Duodenal mucosa (tissue), 2 donors: ENCODE measurements at regions not wholly inside any gene's neighbourhood (a gene's known extent, or its start where the extent isn't known, plus 50 kb on each side); places are given as distances from the start of the nearest gene placed in this dataset.

Experiments used
- H3K27ac ChIP-seq: one replicate; pipeline ENCODE4 v1.7.0; 2013; ENCODE audit warnings: low read depth, low read length
- H3K27me3 ChIP-seq, 2 donors: one replicate each; pipeline ENCODE4 v1.7.0; 2013; ENCODE audit warnings: low read length in 2 of 2, control low read depth in 1 of 2; ENCODE audit not compliant: insufficient read depth in 2 of 2, control insufficient read depth in 1 of 2
- H3K36me3 ChIP-seq, 2 donors: one replicate each; pipeline ENCODE4 v1.7.0; 2013; ENCODE audit warnings: low read length in 2 of 2, control low read depth in 1 of 2; ENCODE audit not compliant: insufficient read depth in 2 of 2, control insufficient read depth in 1 of 2
- H3K4me1 ChIP-seq, 2 donors: one replicate each; pipeline ENCODE4 v1.7.0; 2013; ENCODE audit warnings: low read length in 2 of 2, control low read depth in 1 of 2; ENCODE audit not compliant: insufficient read depth in 2 of 2, control insufficient read depth in 1 of 2
- H3K4me3 ChIP-seq, 2 donors: one replicate each; pipeline ENCODE4 v1.7.0; 2013; ENCODE audit warnings: low read length in 2 of 2, low read depth in 1 of 2
- H3K9ac ChIP-seq, 2 donors: one replicate each; pipeline ENCODE4 v1.7.0; 2013; ENCODE audit warnings: low read length in 2 of 2, low read depth in 1 of 2
- H3K9me3 ChIP-seq, 2 donors: one replicate each; pipeline ENCODE4 v1.7.0; 2013; ENCODE audit warnings: low read length in 2 of 2, control low read depth in 1 of 2; ENCODE audit not compliant: control insufficient read depth in 1 of 2

GRCh38 chr6:169159331-169159730, 94.3 kb downstream of the THBS2 start:
- no peaks in the 10 kb centered on the region for H3K36me3 ChIP-seq
- no peak overlapping the region for H3K27ac ChIP-seq
- no peaks in the 10 kb centered on the region for H3K4me1 ChIP-seq
- no peaks in the 10 kb centered on the region for H3K9me3 ChIP-seq
- no peaks in the 10 kb centered on the region for H3K27me3 ChIP-seq
- H3K4me3 ChIP-seq: no peak overlapping the region
- no peak overlapping the region for H3K9ac ChIP-seq

- no peaks in the 10 kb centered on the region for H3K36me3 ChIP-seq
- H3K9ac ChIP-seq: no peak overlapping the region
- no peak overlapping the region for H3K4me3 ChIP-seq
- no peaks in the 10 kb centered on the region for H3K27me3 ChIP-seq
- no peaks in the 10 kb centered on the region for H3K4me1 ChIP-seq
- no peak overlapping the region for H3K27ac ChIP-seq
- H3K9me3 ChIP-seq: no peaks in the 10 kb centered on the region
Measured at GRCh38 chr6:169158691-169159090, 95.0 kb downstream of the THBS2 start.

DNA sequence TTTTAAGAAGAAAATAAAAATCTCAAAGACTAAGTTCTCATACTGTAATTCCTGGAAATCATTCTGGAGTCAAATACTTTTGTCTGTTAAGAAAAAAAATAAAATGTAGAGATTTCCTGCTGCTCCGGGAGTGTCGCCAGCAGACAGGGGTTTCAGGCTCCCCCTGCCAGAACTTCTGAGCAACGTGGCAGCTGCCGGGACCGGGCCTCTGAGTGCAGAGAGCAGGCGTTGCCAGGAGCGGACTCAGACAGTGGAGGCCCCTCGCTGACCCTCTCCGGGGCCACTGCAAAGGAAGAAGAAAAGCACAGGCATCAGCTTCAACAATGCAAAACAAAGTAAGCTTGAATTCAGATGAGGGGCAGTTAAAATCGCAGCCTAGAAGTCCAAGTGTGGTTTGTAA, 95.5 kb downstream of the THBS2 start:
- Histone ChIP-seq H3K4me1 (no peaks in the 10 kb centered on the region), H3K27me3 (no peaks in the 10 kb centered on the region), H3K36me3 (no peaks in the 10 kb centered on the region), H3K9me3 (no peaks in the 10 kb centered on the region), H3K9ac (no peak overlapping the region), H3K27ac (no peak overlapping the region), H3K4me3 (no peak overlapping the region)

DNA sequence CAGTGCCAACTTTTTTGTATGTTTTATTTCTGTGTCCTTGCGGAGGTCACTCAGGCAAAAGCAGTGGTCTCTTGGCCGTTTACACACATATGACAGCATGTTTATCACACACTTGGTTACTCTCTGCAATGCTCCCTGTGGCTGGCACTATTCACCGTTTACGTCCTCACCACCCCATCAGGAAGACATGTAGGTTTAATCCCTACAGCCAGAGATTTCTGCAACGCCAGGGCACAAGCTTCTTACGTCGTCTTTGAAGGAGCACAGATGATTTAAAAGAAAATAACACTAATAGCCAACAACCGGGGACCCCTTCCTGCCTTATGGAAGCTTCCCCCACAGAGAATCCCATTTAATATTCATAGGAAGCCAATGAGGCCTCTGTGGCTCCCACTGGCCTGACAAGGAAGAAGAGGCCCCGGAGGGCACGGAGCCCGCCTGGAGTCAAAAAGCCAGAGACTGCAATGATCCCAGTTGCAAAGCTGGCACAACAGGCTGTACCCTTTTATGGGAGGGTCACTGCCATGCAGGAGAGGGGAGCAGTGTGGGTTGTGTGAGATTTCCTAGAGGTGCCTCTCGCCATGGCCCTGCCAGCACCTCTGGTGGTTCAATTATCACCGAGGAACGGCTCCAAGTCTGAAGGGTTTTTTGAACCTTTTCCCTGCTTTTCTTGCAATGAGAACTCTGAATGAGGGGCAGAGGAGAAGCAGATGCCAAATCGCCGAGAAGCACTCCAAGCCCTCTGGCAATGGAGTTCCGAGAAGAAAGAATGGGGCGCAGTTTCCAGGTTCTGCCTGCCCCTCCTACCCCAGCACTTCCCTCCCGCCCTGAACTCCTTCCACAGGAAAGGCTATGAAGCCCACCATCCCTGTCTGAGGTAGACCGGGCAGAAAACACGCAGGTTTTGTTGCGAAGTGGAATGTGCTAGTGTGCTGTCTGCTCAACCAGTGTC, 96.2 kb downstream of the THBS2 start:
- Histone ChIP-seq H3K4me3 (no peak overlapping the region), H3K9ac (no peak overlapping the region), H3K27me3 (no peaks in the 10 kb centered on the region), H3K4me1 (no peaks in the 10 kb centered on the region), H3K9me3 (no peaks in the 10 kb centered on the region), H3K27ac (no peak overlapping the region), H3K36me3 (no peaks in the 10 kb centered on the region)

DNA sequence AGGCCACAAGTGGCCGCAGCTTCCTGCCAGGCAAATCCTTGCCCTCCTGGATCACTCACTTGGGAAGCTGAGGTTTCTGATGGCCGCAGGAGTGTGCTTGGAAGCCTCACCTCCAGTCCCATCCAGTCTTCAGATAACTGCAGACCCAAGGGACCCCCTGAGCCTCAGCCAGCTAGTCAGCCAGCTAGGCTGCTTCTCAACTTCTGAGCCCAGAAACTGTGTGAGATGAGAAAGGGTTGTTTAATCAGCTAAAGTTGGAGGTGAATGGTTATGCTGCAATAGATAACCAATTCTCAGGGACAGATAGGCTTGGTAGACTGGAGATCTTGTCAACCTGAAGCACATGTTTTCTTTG, 96.9 kb downstream of the THBS2 start:
- Histone ChIP-seq H3K36me3 (no peaks in the 10 kb centered on the region), H3K4me1 (no peaks in the 10 kb centered on the region), H3K9me3 (no peaks in the 10 kb centered on the region), H3K9ac (no peak overlapping the region), H3K27me3 (no peaks in the 10 kb centered on the region), H3K27ac (no peak overlapping the region), H3K4me3 (no peak overlapping the region)

GRCh38 chr6:169156108-169156792, 97.4 kb downstream of the THBS2 start:
- H3K9ac ChIP-seq: no peak overlapping the region
- no peaks in the 10 kb centered on the region for H3K4me1 ChIP-seq
- H3K4me3 ChIP-seq: no peak overlapping the region
- no peak overlapping the region for H3K27ac ChIP-seq
- peaks cover 0 to 2% of the 10 kb centered on the region in 2 donors for H3K27me3 ChIP-seq
- H3K9me3 ChIP-seq: no peaks in the 10 kb centered on the region
- H3K36me3 ChIP-seq: no peaks in the 10 kb centered on the region

GRCh38 chr6:169155481-169155880, 98.2 kb downstream of the THBS2 start:
- Histone ChIP-seq H3K27me3 (peaks cover 0 to 3% of the 10 kb centered on the region in 2 donors), H3K9ac (no peak overlapping the region), H3K27ac (no peak overlapping the region), H3K36me3 (no peaks in the 10 kb centered on the region), H3K4me3 (no peak overlapping the region), H3K9me3 (no peaks in the 10 kb centered on the region), H3K4me1 (no peaks in the 10 kb centered on the region)

DNA sequence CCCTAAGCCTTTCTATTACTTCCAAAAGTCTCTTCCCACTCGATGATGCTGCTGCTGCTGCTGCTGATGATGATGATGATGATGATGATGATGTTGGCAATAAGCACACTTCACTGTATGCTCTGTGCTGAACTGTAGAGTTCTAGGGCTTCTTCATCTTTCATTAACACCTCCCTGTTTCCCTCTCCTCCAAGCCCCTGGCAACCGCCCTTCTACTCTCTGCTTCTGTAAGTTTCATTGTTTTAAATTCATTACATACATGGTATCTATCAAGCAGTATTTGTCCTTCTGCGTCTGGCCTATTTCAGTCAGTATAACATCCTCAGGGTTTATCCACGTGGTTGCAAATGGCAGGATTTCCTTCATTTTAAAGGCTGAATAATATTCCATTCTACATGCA, 100.2 kb downstream of the THBS2 start:
- Histone ChIP-seq H3K36me3 (no peaks in the 10 kb centered on the region), H3K27ac (no peak overlapping the region), H3K4me3 (no peak overlapping the region), H3K9ac (no peak overlapping the region), H3K9me3 (no peaks in the 10 kb centered on the region), H3K4me1 (no peaks in the 10 kb centered on the region), H3K27me3 (peaks cover 0 to 3% of the 10 kb centered on the region in 2 donors)

DNA sequence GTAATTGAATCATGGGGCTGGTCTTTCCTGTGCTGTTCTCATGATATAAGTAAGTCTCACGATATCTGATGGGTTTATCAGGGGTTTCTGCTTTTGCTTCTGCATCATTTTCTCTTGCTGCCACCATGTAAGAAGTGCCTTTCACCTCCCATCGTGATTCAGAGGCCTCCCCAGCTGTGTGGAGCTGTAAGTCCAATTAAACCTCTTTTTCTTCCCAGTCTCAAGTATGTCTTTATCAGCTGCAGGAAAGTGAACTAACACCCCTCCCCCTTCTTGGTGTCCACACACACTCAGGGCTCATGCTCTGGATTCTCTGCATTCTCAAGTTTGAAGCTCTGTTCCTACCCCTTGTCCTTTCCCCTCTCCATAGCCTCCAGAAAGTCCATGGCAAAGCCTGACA, 107.1 kb downstream of the THBS2 start:
- H3K36me3 ChIP-seq: no peaks in the 10 kb centered on the region
- H3K27me3 ChIP-seq: peaks cover 0 to 3% of the 10 kb centered on the region in 2 donors
- H3K9me3 ChIP-seq: no peaks in the 10 kb centered on the region
- H3K4me1 ChIP-seq: peaks cover 3% of the 10 kb centered on the region in 2 donors
- no peak overlapping the region for H3K4me3 ChIP-seq
- no peak overlapping the region for H3K9ac ChIP-seq
- no peak overlapping the region for H3K27ac ChIP-seq

DNA sequence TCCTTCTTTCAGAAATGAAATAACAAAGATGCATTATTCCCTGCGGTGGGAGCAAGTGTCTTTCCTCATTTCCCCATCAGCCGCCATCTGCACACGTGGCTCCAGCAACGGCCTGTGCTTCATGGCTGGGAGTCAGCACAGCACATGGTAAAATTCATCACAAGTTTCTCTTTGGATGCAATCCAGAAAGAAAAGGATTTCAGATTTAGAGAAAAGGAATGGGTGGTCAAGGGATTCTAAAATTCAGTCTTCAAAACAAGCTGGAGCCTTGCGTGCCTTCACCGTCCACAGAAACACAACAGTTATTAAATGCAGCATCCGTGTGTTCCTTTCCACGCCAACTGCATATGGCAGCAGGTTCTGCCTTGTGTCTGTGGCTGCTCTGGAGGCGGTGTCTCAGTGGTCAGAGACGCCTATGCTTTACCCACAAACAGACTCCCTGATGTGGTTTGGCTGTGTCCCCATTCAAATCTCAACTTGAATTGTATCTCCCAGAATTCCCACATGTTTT, 107.6 kb downstream of the THBS2 start:
- Histone ChIP-seq H3K9me3 (no peaks in the 10 kb centered on the region), H3K36me3 (no peaks in the 10 kb centered on the region), H3K27ac (no peak overlapping the region), H3K27me3 (no peaks in the 10 kb centered on the region), H3K4me1 (peaks cover 3% of the 10 kb centered on the region in 2 donors), H3K4me3 (no peak overlapping the region), H3K9ac (no peak overlapping the region)
